ENCODE measurements at regions not wholly inside any gene's neighbourhood (a gene's known extent, or its start where the extent isn't known, plus 50 kb on each side); places are given as distances from the start of the nearest gene placed in this dataset.

DNA sequence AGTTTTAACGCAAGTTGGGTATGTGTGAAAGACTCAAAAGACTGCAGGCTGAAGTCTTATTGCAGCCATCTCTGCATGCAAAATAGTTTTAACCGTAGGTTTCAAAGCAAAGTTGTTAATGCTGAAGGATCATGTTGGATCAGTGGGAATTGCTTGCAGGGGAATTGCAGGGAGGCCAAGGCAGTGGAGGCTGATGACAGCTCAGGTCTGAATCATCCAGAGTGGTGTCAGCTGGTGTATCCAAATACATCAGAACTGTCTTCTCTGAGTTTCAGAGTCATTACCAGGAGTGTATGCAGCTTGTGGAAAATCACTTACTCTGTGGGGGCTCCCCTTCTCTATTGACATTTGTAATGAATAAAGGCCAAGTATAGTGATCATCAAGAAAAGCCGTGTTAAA is 435.7 kb downstream of the SH3GL2 start:
- ChIA-PET CTCF (no interaction called here), POLR2A (no interaction called here)
- H3K9me3 ChIP-seq (ENCODE audit: low read length), result no peaks in the 10 kb centered on the region
- no peaks in the 10 kb centered on the region for H3K36me3 ChIP-seq (ENCODE audit: insufficient read depth, low read length)
- Mint-ChIP-seq H3K9me3 (peaks cover 3 to 15% (median 8%) of the 10 kb centered on the region in 5 donors), H3K4me3 (no peak overlapping the region), H3K27ac (no peak overlapping the region), H3K4me1 (no peaks in the 10 kb centered on the region), H3K36me3 (no peaks in the 10 kb centered on the region), H3K27me3 (no peaks in the 10 kb centered on the region)
- no peaks in the 10 kb centered on the region for H3K4me1 ChIP-seq (ENCODE audit: insufficient read depth, low read length)
- no peak overlapping the region for H3K27ac ChIP-seq (ENCODE audit: low read depth, low read length)
- H3K27me3 ChIP-seq (ENCODE audit: insufficient read depth, low read length, poor library complexity, severe bottlenecking), result no peaks in the 10 kb centered on the region
- no peak for DNase-seq
- H3K4me3 ChIP-seq (ENCODE audit: low read length), result no peak overlapping the region

DNA sequence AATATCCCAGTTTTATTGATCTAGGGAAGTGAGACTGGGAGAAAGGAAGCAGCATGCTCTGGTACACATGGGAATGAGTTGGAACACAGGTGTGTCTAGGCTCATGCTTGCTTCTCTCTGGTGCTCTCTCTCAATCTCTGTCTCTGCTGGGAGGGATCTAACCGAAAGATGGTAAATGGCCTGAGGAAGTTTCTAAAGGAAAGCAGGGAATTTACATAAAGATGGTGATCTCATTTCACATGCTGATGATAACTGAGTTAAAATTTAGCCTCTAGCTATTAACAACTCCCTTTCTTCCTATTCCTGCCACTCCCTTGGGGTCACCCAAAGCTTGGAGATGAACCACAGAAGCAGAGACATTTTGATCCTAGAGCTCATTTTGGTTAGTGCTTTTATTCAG is 436.2 kb downstream of the SH3GL2 start:
- no peaks in the 10 kb centered on the region for H3K36me3 ChIP-seq (ENCODE audit: insufficient read depth, low read length)
- H3K27ac Mint-ChIP-seq, result no peak overlapping the region
- H3K4me1 ChIP-seq (ENCODE audit: insufficient read depth, low read length), result no peaks in the 10 kb centered on the region
- no peaks in the 10 kb centered on the region for H3K27me3 ChIP-seq (ENCODE audit: insufficient read depth, low read length, poor library complexity, severe bottlenecking)
- ChIA-PET POLR2A (no interaction called here), CTCF (no interaction called here)
- no peaks in the 10 kb centered on the region for H3K4me1 Mint-ChIP-seq
- H3K4me3 Mint-ChIP-seq, result no peak overlapping the region
- no peak overlapping the region for H3K4me3 ChIP-seq (ENCODE audit: low read length)
- no peak overlapping the region for H3K27ac ChIP-seq (ENCODE audit: low read depth, low read length)
- no peaks in the 10 kb centered on the region for H3K36me3 Mint-ChIP-seq
- DNase-seq, result no peak
- H3K9me3 Mint-ChIP-seq, result peaks cover 3 to 15% (median 8%) of the 10 kb centered on the region in 5 donors
- H3K27me3 Mint-ChIP-seq, result no peaks in the 10 kb centered on the region
- no peaks in the 10 kb centered on the region for H3K9me3 ChIP-seq (ENCODE audit: low read length)

DNA sequence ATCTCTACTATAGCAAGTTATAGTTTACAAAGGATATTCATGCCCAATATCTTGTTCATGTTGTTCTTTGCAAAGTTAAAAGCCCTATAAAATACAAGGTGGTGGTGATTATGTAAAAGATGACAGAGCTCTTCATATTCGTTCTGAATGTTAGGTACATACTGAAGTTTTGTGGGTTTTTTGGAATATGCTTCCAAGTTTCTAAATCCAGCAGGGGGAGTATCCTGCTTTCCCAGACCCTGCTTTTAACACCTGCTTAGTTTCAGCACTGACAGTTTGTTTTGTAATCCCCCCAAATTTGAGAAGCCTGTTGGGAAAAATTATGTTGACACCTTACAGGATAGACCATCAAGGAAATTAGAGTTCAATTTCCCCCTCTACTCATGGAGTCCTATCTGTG is 438.3 kb downstream of the SH3GL2 start:
- Mint-ChIP-seq H3K4me1 (no peaks in the 10 kb centered on the region), H3K27ac (no peak overlapping the region), H3K4me3 (no peak overlapping the region), H3K9me3 (peaks cover 3 to 13% (median 10%) of the 10 kb centered on the region in 5 donors), H3K27me3 (no peaks in the 10 kb centered on the region), H3K36me3 (no peaks in the 10 kb centered on the region)
- Histone ChIP-seq H3K4me1 (ENCODE audit: insufficient read depth, low read length) (no peaks in the 10 kb centered on the region), H3K27ac (ENCODE audit: low read depth, low read length) (no peak overlapping the region), H3K4me3 (ENCODE audit: low read length) (no peak overlapping the region), H3K36me3 (ENCODE audit: insufficient read depth, low read length) (no peaks in the 10 kb centered on the region), H3K27me3 (ENCODE audit: insufficient read depth, low read length, poor library complexity, severe bottlenecking) (no peaks in the 10 kb centered on the region), H3K9me3 (ENCODE audit: low read length) (no peaks in the 10 kb centered on the region)
- no peak for DNase-seq
- ChIA-PET POLR2A (no interaction called here), CTCF (no interaction called here)

- H3K27me3 Mint-ChIP-seq, result no peaks in the 10 kb centered on the region
- no peaks in the 10 kb centered on the region for H3K4me1 Mint-ChIP-seq
- peaks cover 3 to 12% (median 9%) of the 10 kb centered on the region in 5 donors for H3K9me3 Mint-ChIP-seq
- H3K27ac Mint-ChIP-seq, result no peak overlapping the region
- no peaks in the 10 kb centered on the region for H3K36me3 Mint-ChIP-seq
- Histone ChIP-seq H3K36me3 (ENCODE audit: insufficient read depth, low read length) (no peaks in the 10 kb centered on the region), H3K4me1 (ENCODE audit: insufficient read depth, low read length) (no peaks in the 10 kb centered on the region), H3K9me3 (ENCODE audit: low read length) (no peaks in the 10 kb centered on the region), H3K4me3 (ENCODE audit: low read length) (no peak overlapping the region), H3K27ac (ENCODE audit: low read depth, low read length) (no peak overlapping the region), H3K27me3 (ENCODE audit: insufficient read depth, low read length, poor library complexity, severe bottlenecking) (no peaks in the 10 kb centered on the region)
- POLR2A ChIA-PET, result no interaction called here
- no peak for DNase-seq
- CTCF ChIA-PET, result no interaction called here
- H3K4me3 Mint-ChIP-seq, result no peak overlapping the region
Measured at GRCh38 chr9:18018221-18018620, 439.4 kb downstream of the SH3GL2 start.

DNA sequence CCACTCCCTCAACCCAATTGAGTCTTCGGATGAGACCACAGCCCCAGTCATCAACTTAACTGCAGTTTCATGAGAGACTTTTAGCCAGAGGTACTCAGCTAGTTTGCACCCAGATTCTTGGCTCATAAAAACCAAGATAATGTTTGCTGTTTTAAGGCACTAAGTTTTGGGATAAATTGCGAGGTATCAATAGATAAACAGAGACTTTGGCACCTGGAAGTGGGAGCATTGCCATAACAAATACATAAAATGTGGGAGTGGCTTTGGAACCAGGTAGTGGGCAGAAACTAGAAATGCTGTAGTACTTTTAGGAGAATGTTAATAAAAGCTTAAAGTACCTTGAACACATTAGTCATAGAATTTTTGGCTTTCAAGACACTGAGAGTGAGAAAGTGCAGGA is 439.8 kb downstream of the SH3GL2 start:
- H3K4me3 Mint-ChIP-seq, result no peak overlapping the region
- no peaks in the 10 kb centered on the region for H3K27me3 ChIP-seq (ENCODE audit: insufficient read depth, low read length, poor library complexity, severe bottlenecking)
- POLR2A ChIA-PET, result no interaction called here
- H3K36me3 ChIP-seq (ENCODE audit: insufficient read depth, low read length), result no peaks in the 10 kb centered on the region
- no peaks in the 10 kb centered on the region for H3K9me3 ChIP-seq (ENCODE audit: low read length)
- no peaks in the 10 kb centered on the region for H3K4me1 ChIP-seq (ENCODE audit: insufficient read depth, low read length)
- H3K36me3 Mint-ChIP-seq, result no peaks in the 10 kb centered on the region
- H3K9me3 Mint-ChIP-seq, result peaks cover 3 to 12% (median 10%) of the 10 kb centered on the region in 5 donors
- no peak for DNase-seq
- no peaks in the 10 kb centered on the region for H3K4me1 Mint-ChIP-seq
- CTCF ChIA-PET, result no interaction called here
- no peak overlapping the region for H3K27ac ChIP-seq (ENCODE audit: low read depth, low read length)
- no peak overlapping the region for H3K27ac Mint-ChIP-seq
- H3K27me3 Mint-ChIP-seq, result no peaks in the 10 kb centered on the region
- H3K4me3 ChIP-seq (ENCODE audit: low read length), result no peak overlapping the region

GRCh38 chr9:18020121-18020745 is 441.4 kb downstream of the SH3GL2 start:
- Mint-ChIP-seq H3K36me3 (no peaks in the 10 kb centered on the region), H3K4me3 (no peak overlapping the region), H3K4me1 (no peaks in the 10 kb centered on the region), H3K27me3 (no peaks in the 10 kb centered on the region), H3K9me3 (peaks cover 3 to 16% (median 10%) of the 10 kb centered on the region in 5 donors), H3K27ac (no peak overlapping the region)
- Histone ChIP-seq H3K9me3 (ENCODE audit: low read length) (no peaks in the 10 kb centered on the region), H3K36me3 (ENCODE audit: insufficient read depth, low read length) (no peaks in the 10 kb centered on the region), H3K4me3 (ENCODE audit: low read length) (no peak overlapping the region), H3K27ac (ENCODE audit: low read depth, low read length) (no peak overlapping the region), H3K27me3 (ENCODE audit: insufficient read depth, low read length, poor library complexity, severe bottlenecking) (no peaks in the 10 kb centered on the region), H3K4me1 (ENCODE audit: insufficient read depth, low read length) (no peaks in the 10 kb centered on the region)
- DNase-seq, result no peak
- ChIA-PET CTCF (no interaction called here), POLR2A (no interaction called here)

GRCh38 chr9:18022642-18023041 is 443.8 kb downstream of the SH3GL2 start:
- Histone ChIP-seq H3K27ac (ENCODE audit: low read depth, low read length) (no peak overlapping the region), H3K4me1 (ENCODE audit: insufficient read depth, low read length) (no peaks in the 10 kb centered on the region), H3K27me3 (ENCODE audit: insufficient read depth, low read length, poor library complexity, severe bottlenecking) (no peaks in the 10 kb centered on the region), H3K9me3 (ENCODE audit: low read length) (no peaks in the 10 kb centered on the region), H3K36me3 (ENCODE audit: insufficient read depth, low read length) (no peaks in the 10 kb centered on the region), H3K4me3 (ENCODE audit: low read length) (no peak overlapping the region)
- Mint-ChIP-seq H3K27me3 (no peaks in the 10 kb centered on the region), H3K36me3 (no peaks in the 10 kb centered on the region), H3K4me3 (no peak overlapping the region), H3K9me3 (peaks cover 6 to 16% (median 8%) of the 10 kb centered on the region in 5 donors), H3K4me1 (no peaks in the 10 kb centered on the region), H3K27ac (no peak overlapping the region)
- CTCF ChIA-PET, result no interaction called here
- no peak for DNase-seq
- POLR2A ChIA-PET, result no interaction called here

- H3K27ac Mint-ChIP-seq, result no peak overlapping the region
- H3K27me3 Mint-ChIP-seq, result no peaks in the 10 kb centered on the region
- ChIA-PET CTCF (no interaction called here), POLR2A (no interaction called here)
- H3K27me3 ChIP-seq (ENCODE audit: insufficient read depth, low read length, poor library complexity, severe bottlenecking), result no peaks in the 10 kb centered on the region
- no peaks in the 10 kb centered on the region for H3K36me3 Mint-ChIP-seq
- no peak overlapping the region for H3K27ac ChIP-seq (ENCODE audit: low read depth, low read length)
- H3K4me1 Mint-ChIP-seq, result no peaks in the 10 kb centered on the region
- peaks cover 7 to 14% (median 10%) of the 10 kb centered on the region in 5 donors for H3K9me3 Mint-ChIP-seq
- H3K4me3 Mint-ChIP-seq, result no peak overlapping the region
- no peaks in the 10 kb centered on the region for H3K9me3 ChIP-seq (ENCODE audit: low read length)
- H3K36me3 ChIP-seq (ENCODE audit: insufficient read depth, low read length), result no peaks in the 10 kb centered on the region
- no peaks in the 10 kb centered on the region for H3K4me1 ChIP-seq (ENCODE audit: insufficient read depth, low read length)
- no peak for DNase-seq
- no peak overlapping the region for H3K4me3 ChIP-seq (ENCODE audit: low read length)
Measured at GRCh38 chr9:18023332-18023731, 444.5 kb downstream of the SH3GL2 start.

GRCh38 chr9:18032636-18033035 is 441.3 kb upstream of the ADAMTSL1 start:
- Mint-ChIP-seq H3K4me1 (no peaks in the 10 kb centered on the region), H3K27me3 (no peaks in the 10 kb centered on the region), H3K4me3 (no peak overlapping the region), H3K36me3 (no peaks in the 10 kb centered on the region), H3K27ac (no peak overlapping the region), H3K9me3 (peaks cover 9 to 14% (median 10%) of the 10 kb centered on the region in 5 donors)
- no peak for DNase-seq
- CTCF ChIA-PET, result no interaction called here
- H3K27ac ChIP-seq (ENCODE audit: low read depth, low read length), result no peak overlapping the region
- no peaks in the 10 kb centered on the region for H3K36me3 ChIP-seq (ENCODE audit: insufficient read depth, low read length)
- H3K4me3 ChIP-seq (ENCODE audit: low read length), result no peak overlapping the region
- no peaks in the 10 kb centered on the region for H3K9me3 ChIP-seq (ENCODE audit: low read length)
- no peaks in the 10 kb centered on the region for H3K4me1 ChIP-seq (ENCODE audit: insufficient read depth, low read length)
- H3K27me3 ChIP-seq (ENCODE audit: insufficient read depth, low read length, poor library complexity, severe bottlenecking), result no peaks in the 10 kb centered on the region
- POLR2A ChIA-PET, result no interaction called here
